ENCODE measurements at regions not wholly inside any gene's neighbourhood (a gene's known extent, or its start where the extent isn't known, plus 50 kb on each side); places are given as distances from the start of the nearest gene placed in this dataset.
A peak's percentile ranks its signal among the peaks of the same experiment; 100 is the strongest.
"Not testable (repeated sequence)": the region's sequence is repeated elsewhere in the genome, so short reads cannot be mapped to it uniquely, and the experiment has no call there.

DNA sequence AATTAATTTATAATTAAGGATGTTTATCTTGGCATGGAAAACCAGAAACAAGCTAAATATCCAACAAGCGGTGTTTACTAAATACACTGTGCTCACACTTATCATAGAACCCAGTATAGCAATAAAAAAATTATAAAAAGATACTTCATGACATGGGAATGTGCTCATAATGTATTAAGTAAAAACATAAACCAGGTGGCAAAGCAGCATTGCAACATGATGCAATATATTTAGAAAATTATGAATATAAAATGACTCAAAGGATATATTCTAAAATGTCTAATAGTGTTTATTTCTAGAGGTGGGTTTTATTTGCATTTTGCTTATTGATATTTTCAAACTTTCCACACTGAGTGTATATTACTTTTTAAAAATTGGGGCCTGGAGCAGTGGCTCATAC lies 84.4 kb upstream of the ATL2 start:
- Histone ChIP-seq H3K27me3 (no peaks in the 10 kb centered on the region), H3K4me1 (peaks cover 0 to 56% (median 49%) of the 10 kb centered on the region in 4 donors), H3K36me3 (no peaks in the 10 kb centered on the region), H3K9me3 (no peaks in the 10 kb centered on the region), H3K27ac (replicated peaks in 1 of 4) (peak overlapping the region in 2 of 4 donors; percentile 85 to 95), H3K4me3 (no peak overlapping the region)
- no peak for DNase-seq (ENCODE audit: extremely low spot score)
- WGBS = 81% methylated on average over 1 of the region's 1 CpG
- intact Hi-C loops (cut with DNase I) = no loop called here
- TF ChIP-seq EP300 (IDR thresholded peaks at IDR 0.05) (no peak), POLR2AphosphoS5 (IDR thresholded peaks at IDR 0.05) (no peak), POLR2A (IDR thresholded peaks at IDR 0.05; ENCODE audit: low read depth) (no peak)
- TF ChIP-seq, protein P1, sequence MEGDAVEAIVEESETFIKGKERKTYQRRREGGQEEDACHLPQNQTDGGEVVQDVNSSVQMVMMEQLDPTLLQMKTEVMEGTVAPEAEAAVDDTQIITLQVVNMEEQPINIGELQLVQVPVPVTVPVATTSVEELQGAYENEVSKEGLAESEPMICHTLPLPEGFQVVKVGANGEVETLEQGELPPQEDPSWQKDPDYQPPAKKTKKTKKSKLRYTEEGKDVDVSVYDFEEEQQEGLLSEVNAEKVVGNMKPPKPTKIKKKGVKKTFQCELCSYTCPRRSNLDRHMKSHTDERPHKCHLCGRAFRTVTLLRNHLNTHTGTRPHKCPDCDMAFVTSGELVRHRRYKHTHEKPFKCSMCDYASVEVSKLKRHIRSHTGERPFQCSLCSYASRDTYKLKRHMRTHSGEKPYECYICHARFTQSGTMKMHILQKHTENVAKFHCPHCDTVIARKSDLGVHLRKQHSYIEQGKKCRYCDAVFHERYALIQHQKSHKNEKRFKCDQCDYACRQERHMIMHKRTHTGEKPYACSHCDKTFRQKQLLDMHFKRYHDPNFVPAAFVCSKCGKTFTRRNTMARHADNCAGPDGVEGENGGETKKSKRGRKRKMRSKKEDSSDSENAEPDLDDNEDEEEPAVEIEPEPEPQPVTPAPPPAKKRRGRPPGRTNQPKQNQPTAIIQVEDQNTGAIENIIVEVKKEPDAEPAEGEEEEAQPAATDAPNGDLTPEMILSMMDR (IDR thresholded peaks at IDR 0.05) = no peak

DNA sequence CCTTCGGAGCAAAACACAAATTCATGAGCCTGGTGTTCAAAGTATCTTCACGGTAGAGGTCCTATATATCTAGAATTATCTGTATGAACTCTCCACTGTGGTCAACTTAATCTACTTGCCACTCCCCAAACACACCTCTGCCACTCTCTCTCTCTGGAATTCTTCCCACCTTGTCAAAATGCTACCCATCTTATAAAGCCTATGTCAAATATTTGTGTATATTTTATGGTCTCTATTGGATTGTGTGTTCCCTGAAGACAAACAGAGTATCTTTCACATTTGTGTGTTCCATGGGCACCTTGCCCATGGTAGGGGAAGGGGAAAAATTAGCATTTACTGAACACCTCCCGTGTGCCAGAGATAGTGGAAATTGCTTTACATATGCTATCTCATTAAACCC lies 83.2 kb upstream of the ATL2 start:
- H3K4me3 ChIP-seq = no peak overlapping the region
- no peak for DNase-seq (ENCODE audit: extremely low spot score)
- intact Hi-C loops (cut with DNase I) = no loop called here
- peaks cover 0 to 45% (median 37%) of the 10 kb centered on the region in 4 donors for H3K4me1 ChIP-seq
- no peak overlapping the region for H3K27ac ChIP-seq (replicated peaks in 1 of 4)
- no peaks in the 10 kb centered on the region for H3K36me3 ChIP-seq
- TF ChIP-seq POLR2AphosphoS5 (IDR thresholded peaks at IDR 0.05) (no peak), EP300 (IDR thresholded peaks at IDR 0.05) (no peak), POLR2A (IDR thresholded peaks at IDR 0.05; ENCODE audit: low read depth) (no peak)
- TF ChIP-seq, protein P1 (IDR thresholded peaks at IDR 0.05) = no peak
- H3K27me3 ChIP-seq = no peaks in the 10 kb centered on the region
- H3K9me3 ChIP-seq = no peaks in the 10 kb centered on the region
- 84% methylated on average over 3 of the region's 3 CpGs for WGBS

DNA sequence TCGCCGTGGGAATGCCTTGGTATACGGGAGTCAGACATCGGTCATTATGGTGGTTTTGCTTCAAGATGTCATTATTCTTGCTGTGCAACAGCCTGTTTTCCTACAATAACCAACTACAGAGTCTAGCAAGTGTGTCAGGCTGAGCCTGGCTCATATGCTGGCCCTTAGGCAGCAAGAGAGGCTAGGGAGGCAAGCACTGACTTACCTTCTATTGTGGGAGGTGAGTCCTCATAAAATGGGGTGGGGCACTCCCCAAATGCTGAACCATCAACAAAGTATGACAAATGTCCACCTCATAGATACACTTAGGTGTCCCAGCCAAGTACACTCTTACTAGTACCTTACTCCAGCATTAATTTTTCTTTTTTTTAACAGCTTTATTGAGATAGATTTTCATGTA lies 77.0 kb upstream of the ATL2 start:
- 87% methylated on average over 4 of the region's 4 CpGs for WGBS
- no peaks in the 10 kb centered on the region for H3K36me3 ChIP-seq
- no peaks in the 10 kb centered on the region for H3K27me3 ChIP-seq
- no peak for TF ChIP-seq EP300 (IDR thresholded peaks at IDR 0.05)
- DNase-seq (ENCODE audit: extremely low spot score) = no peak
- H3K27ac ChIP-seq (replicated peaks in 1 of 4) = no peak overlapping the region
- no peak overlapping the region for H3K4me3 ChIP-seq
- intact Hi-C loops (cut with DNase I) = no loop called here
- no peaks in the 10 kb centered on the region for H3K4me1 ChIP-seq
- no peaks in the 10 kb centered on the region for H3K9me3 ChIP-seq

DNA sequence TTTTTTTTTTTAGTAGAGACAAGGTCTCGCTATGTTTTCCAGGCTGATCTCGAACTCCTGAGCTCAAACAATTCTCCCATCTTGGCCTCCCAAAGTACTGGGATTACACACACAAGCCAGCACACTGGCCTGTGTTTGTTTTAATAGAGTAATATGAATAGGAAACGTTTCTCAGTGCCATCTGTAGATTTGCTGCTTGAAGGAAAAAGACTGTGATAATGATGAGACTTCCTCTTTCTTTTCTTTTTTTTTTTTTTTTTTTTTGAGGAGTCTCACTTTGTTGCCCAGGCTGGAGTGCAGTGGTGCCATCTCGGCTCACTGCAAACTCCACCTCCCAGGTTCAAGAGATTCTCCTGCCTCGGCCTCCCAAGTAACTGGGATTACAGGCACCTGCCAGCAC lies 74.7 kb upstream of the ATL2 start:
- WGBS = 82% methylated on average over 5 of the region's 5 CpGs
- intact Hi-C loops (cut with DNase I); H3K4me3 ChIP-seq; DNase-seq (ENCODE audit: extremely low spot score); H3K9me3 ChIP-seq; H3K27ac ChIP-seq (replicated peaks in 1 of 4); H3K27me3 ChIP-seq; H3K36me3 ChIP-seq: not testable (repeated sequence)
- H3K4me1 ChIP-seq = peaks cover 0 to 11% (median 10%) of the 10 kb centered on the region in 4 donors

DNA sequence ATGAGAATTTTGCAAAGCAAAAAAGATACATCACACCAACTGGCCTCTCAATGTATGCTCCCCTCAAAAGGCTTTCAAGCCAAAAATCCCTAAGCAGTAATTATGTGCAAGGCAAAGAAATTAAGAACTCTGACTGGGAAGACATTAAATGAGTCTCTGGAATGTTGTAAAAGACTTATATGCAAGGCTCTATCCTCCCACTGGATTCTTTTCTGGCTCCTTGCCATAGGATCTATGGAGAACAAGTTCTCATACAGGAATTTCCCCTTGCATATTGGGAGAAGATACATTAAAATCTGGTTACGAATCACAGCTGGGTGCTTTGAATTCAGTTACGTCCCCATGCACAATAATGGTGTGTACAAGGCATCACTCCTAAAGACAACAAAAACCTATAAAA lies 73.4 kb upstream of the ATL2 start:
- intact Hi-C loops (cut with DNase I) = no loop called here
- Histone ChIP-seq H3K4me1 (peaks cover 0 to 22% (median 19%) of the 10 kb centered on the region in 4 donors), H3K36me3 (no peaks in the 10 kb centered on the region), H3K27ac (replicated peaks in 1 of 4) (no peak overlapping the region), H3K9me3 (no peaks in the 10 kb centered on the region), H3K4me3 (no peak overlapping the region), H3K27me3 (no peaks in the 10 kb centered on the region)
- WGBS = 85% methylated on average over 2 of the region's 2 CpGs
- no peak for DNase-seq (ENCODE audit: extremely low spot score)
- no peak for TF ChIP-seq POLR2A (IDR thresholded peaks at IDR 0.05; ENCODE audit: low read depth)
- TF ChIP-seq EP300 (IDR thresholded peaks at IDR 0.05) = no peak
- no peak for TF ChIP-seq POLR2AphosphoS5 (IDR thresholded peaks at IDR 0.05)
- TF ChIP-seq, protein P1 (IDR thresholded peaks at IDR 0.05) = no peak

DNA sequence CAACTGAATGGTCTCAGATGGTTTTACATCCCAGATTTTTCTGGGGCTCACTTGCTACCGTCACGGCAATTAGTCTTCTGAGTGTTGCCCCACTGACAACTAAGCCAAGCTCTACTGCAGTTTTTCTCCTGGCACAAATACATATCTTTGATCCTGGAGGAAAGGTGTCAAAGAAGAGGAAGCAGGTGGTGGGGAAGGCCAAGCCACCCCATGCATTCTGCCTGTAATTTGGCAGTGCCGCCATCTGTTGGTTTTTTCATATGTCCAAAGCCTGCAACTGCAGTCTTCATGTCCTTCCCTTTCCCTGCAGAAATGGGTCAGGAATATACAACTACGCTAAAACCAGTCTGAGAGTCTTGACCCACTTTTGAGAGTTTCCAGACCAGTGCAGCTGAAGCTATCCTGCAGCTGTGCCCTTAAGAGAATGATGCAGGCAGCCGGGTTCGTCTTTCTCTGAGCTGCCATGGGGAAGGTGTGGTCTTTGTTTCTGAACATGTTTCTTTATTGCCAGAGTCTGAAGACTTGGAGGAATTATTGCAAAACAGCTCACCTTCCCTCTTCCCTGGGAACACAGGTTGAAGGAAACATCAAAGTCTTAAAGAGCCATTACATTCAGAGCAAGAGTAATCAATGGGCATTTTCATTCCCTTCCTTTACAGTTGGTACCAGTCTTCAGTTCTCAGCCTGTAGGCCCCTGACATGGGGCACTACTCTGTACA lies 71.8 kb upstream of the ATL2 start:
- H3K27ac ChIP-seq (replicated peaks in 1 of 4) = no peak overlapping the region
- peaks cover 0 to 30% (median 28%) of the 10 kb centered on the region in 4 donors for H3K4me1 ChIP-seq
- DNase-seq (ENCODE audit: extremely low spot score) = no peak
- no peak overlapping the region for H3K4me3 ChIP-seq
- WGBS = 87% methylated on average over 6 of the region's 6 CpGs
- H3K36me3 ChIP-seq = no peaks in the 10 kb centered on the region
- no peaks in the 10 kb centered on the region for H3K27me3 ChIP-seq
- intact Hi-C loops (cut with DNase I) = no loop called here
- H3K9me3 ChIP-seq = no peaks in the 10 kb centered on the region
- TF ChIP-seq, protein P1 (IDR thresholded peaks at IDR 0.05) = no peak
- no peak for TF ChIP-seq POLR2AphosphoS5 (IDR thresholded peaks at IDR 0.05)
- TF ChIP-seq POLR2A (IDR thresholded peaks at IDR 0.05; ENCODE audit: low read depth) = no peak
- no peak for TF ChIP-seq EP300 (IDR thresholded peaks at IDR 0.05)
